Stimulated activated CD4-positive, alpha-beta T cell treated with anti-CD3 and anti-CD28 coated beads, Interleukin-12 subunit alpha, Interleukin-12 subunit beta, amount 100 ng/mL, for 48 hours (primary cell): ENCODE measurements at regions not wholly inside any gene's neighbourhood (a gene's known extent, or its start where the extent isn't known, plus 50 kb on each side); places are given as distances from the start of the nearest gene placed in this dataset.
"Not testable (repeated sequence)": the region's sequence is repeated elsewhere in the genome, so short reads cannot be mapped to it uniquely, and the experiment has no call there.

Experiments used
- DNase-seq, 3 donors: peaks; one replicate each; pipeline ENCODE4 v3.0.0-alpha.2; 2020; ENCODE audit warnings: low read depth in 2 of 3, low spot score in 1 of 3

GRCh38 chr5:52603778-52604554, 183.8 kb upstream of the ITGA1 start:
- no peak for DNase-seq

- no peak for DNase-seq
Measured at GRCh38 chr5:52605317-52606313, 182.1 kb upstream of the ITGA1 start.

- DNase-seq = no peak
Measured at GRCh38 chr5:52607227-52607824, 180.4 kb upstream of the ITGA1 start.

DNA sequence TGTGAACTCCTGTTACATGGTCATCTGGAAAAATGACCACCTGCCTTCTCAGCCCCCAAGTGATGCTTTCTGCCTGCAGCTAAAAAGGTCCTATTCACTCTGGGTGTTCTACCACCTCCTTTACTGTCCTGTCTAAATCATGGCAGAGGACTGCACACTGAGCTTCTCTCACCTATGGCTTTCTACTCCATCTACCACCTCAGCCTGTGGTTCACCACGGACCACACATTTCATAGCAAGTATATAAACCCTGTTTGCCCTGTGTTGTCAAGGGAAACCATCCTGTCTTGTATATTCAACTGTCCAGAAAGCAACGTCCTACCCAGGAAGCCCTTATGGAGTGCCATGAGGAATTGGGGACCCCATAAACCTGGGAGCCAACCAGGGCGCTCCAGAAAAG, 167.4 kb upstream of the ITGA1 start:
- no peak for DNase-seq

DNA sequence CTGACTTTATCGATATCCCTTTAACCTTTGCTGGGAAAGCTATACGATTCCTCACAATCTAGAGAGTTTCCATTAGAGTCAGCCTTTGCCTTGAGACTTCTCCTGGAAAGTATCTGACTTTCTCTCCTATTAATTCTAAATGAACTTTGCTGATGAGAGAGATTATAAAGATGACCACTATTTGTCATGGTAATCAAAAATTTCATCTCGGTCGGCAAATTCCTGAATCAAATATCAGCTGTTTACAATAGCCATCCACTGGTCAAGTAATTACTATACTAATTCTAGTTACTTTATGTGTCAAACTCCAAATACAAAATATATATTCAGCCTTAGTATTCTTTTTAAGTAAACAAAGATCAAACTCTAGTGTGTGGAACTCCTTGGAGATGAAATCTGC, 164.4 kb upstream of the ITGA1 start:
- DNase-seq = no peak

DNA sequence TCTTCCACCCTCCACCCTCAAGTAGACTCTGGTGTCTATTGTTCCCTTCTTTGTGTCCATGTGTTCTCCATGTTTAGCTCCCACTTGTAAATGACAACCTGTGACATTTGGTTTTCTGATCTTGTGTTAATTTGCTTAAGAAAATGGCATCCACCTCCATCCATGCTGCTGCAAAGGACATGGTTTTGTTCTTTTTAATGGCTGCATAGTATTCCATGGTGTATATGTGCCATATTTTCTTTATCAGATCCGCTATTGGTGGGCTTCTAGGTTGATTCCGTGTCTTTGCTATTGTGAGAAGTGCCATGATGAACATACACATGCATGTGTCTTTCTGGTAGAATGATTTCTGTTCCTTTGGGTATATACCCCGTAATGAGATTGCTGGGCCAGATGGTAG, 163.4 kb upstream of the ITGA1 start:
- DNase-seq = no peak

DNA sequence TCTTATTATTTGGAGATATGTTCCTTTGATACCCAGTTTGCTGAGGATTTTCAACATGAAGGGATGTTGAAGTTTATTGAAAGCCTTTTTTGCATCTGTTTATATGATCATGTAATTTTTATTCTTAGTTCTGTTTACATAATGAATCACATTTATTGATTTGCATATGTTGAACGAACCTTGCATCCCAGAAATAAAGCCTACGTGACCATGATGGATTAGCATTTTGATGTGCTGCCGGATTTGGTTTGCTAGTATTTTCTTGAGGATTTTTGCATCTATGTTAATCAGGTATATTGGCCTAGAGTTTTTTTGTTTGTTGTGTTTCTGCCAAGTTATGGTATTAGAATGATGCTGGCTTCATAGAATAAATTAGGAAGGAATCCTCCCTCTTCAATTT, 161.4 kb upstream of the ITGA1 start:
- DNase-seq = no peak

GRCh38 chr5:52627740-52628139, 160.0 kb upstream of the ITGA1 start:
- no peak for DNase-seq

DNA sequence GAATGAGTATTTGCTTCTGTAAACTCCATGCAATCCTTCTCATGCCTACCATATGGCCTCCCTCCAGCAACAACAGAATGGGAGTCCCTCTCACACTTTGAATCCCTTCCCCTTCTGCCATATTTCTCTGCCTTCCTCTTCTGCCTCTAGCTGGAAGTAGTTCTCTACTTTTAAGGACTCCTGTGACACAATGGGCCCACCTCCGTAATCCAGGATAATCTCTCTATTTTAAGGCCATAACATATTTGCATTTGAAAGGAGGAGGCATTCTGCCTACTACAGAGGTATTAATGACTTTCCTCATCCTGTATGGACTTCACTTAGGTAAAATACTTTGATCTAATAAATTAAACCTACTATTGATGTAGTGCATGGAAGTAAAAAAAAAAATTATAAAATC, 155.4 kb upstream of the ITGA1 start:
- DNase-seq = no peak

DNA sequence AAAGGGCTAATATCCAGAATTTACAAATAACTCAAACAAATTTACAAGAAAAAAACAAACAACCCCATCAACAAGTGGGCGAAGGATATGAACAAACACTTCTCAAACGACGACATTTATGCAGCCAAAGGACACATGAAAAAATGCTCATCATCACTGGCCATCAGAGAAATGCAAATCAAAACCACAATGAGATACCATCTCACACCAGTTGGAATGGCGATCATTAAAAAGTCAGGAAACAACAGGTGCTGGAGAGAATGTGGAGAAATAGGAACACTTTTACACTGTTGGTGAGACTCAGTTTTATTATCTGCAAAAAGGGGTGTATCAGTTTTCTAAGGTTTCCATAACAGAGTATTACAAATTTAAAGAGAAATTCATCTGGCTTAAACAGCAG, 153.5 kb upstream of the ITGA1 start:
- not testable (repeated sequence) for DNase-seq

DNA sequence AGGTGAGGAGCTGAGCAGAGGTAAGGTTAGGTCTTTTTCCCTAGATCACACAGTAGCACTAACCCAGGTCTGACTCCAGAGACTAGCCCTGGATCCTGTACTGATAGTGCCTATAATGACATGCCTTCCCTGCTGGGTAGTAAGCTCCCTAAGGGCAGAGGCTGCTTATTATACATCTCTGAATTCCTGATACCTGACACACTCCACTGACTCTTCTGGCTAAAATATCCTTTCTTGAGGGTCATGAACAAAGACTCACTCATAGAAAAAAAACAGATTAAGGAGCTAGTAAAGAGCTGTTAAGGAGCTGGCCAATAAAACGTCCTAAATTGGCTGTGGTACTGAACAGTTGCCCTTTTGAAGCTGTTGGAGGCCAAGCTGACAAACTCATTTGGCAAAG, 149.0 kb upstream of the ITGA1 start:
- no peak for DNase-seq

- no peak for DNase-seq
Measured at GRCh38 chr5:52648726-52649125, 139.0 kb upstream of the ITGA1 start.

DNA sequence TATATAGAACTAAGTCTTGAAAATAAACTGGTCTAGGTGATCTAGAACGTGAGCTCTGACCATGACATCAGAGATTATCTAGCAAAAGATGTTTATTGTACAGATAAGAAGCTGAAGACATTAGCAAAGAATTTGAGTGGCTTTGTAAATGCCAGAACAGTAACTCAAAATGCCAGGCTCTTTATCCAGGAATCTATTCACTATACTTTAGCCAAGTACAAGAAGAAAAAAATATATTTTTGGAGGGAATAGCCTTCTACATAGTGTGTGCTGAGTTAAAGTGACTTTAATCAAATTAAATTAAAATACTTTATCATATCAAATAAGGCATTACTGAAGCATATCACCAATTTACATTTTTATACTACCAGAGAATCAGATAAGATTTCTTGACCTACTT, 132.6 kb upstream of the ITGA1 start:
- no peak for DNase-seq

- DNase-seq = no peak
Measured at GRCh38 chr5:52656569-52657246, 131.0 kb upstream of the ITGA1 start.

DNA sequence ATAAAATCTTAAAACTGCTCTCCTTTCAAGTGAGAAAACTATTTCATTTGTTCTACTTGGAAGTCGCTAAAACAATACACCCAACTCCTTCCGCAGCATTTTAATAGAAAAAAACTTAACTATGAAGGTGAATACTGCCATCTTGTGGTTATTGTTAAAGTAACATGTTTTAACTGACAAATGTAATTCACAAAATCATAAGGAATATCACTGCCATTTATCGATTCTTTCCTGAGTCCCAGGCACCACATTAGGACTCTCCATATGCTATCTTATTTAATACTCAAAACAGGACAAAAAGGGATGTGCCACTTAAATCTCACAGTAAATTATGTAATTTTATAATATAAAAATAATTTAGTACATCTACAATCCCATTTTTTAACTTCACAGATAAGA, 130.5 kb upstream of the ITGA1 start:
- no peak for DNase-seq

DNA sequence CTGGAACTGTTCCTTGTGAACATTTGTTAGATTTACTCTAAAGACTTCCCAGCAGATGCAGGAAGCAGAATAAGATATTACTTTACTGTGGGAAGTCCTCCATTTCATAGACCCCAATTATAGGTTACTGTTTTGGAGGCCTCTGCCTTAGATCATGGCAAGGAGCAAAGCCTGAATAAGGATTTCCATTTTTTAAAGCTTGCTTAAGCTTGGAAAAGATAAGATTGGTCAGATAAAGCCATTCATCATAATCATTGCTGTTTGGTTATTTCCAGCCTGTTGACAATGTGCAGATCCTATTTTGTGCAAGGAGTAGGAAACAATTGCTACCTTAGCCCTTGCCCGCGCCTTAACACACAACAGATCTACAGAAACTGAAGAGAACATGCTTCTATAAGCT, 129.5 kb upstream of the ITGA1 start:
- DNase-seq = no peak

- DNase-seq = no peak
Measured at GRCh38 chr5:52660621-52661020, 127.1 kb upstream of the ITGA1 start.

- no peak for DNase-seq
Measured at GRCh38 chr5:52661903-52662595, 125.7 kb upstream of the ITGA1 start.

DNA sequence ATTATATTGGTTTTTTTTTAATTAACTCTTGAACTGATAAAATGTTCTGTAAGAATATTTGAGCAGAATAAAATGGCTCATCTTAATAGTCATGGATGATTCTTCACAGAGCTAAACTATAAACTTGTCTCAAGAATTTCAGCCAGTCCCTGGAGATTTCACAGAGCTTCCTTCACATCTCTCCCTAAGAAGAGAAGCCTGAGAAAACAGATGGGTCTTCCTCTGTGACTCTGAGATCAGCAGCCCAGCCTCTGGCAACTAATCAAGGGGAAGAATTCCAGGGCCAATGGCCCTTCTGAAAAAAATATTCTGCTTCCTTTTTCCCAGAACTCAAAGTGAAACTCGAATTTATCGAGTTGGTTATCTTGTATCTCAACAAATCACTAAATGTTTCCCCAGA, 122.2 kb upstream of the ITGA1 start:
- no peak for DNase-seq

- no peak for DNase-seq
Measured at GRCh38 chr5:52668139-52668538, 119.6 kb upstream of the ITGA1 start.
